Kidney tubule cell (primary cell): ENCODE measurements at regions not wholly inside any gene's neighbourhood (a gene's known extent, or its start where the extent isn't known, plus 50 kb on each side); places are given as distances from the start of the nearest gene placed in this dataset.

Source experiments
- DNase-seq: peaks from one replicate; pipeline ENCODE4 v3.0.0-alpha.2; 2018; ENCODE audit warnings: low spot score

DNA sequence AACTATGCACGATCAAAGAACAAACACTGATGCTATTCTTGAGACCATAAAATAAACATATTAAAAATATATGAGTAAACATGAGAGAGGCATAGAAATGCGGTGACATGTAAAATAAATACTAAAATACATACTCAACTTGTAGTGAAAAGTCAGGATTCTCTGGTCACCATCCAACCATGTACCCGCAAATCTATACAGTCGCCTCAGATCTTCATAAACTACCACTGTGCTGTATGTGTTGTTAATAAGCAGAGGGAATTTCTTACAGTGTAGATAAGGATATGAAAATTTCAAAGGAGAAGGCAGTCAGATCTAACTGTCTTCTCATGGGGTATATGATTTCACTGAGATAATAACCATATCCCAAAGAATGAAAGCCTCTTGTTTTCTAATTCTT is 67.8 kb upstream of the FAM47B start:
- DNase-seq = no peak

- DNase-seq = peak; percentile 52
Observed at GRCh38 chrX:34875204-34875603, 67.4 kb upstream of the FAM47B start.

DNA sequence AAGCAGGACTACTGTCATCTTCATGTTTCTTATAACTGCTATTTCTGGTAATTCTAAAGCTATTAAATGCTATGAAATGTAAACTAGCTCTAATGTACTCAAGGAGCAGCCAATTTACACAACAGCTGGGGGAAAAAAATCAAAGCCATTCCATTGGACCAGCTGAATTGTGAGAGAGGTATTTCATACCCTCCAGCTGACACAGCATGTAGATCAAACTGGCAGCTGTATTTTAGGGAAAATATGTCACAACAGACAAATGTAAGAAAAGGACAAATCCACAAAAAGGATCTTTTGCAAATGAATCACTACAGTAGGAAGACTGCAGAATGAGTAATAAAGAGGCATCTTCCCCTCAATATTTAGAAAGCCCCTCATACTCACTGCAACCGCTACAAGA is 65.2 kb upstream of the FAM47B start:
- DNase-seq = no peak

DNA sequence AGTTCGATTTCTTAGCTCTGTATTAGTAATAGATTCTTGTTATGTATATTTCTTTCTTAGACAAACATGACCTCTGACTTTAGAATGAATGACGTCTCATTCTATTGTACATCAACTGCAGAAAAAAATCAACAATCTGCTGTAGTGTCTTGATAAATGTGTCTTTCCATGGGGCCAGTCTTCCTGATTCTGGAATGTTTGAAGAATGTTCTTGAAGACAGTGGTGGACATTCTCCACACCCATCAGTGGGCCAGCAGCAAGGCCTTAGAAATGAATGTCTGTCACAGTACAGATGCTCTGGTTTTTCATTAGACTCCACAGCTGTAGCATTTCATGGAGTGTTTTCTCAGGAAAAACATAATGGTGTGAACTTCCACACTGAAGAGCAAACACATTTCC is 63.2 kb upstream of the FAM47B start:
- no peak for DNase-seq

DNA sequence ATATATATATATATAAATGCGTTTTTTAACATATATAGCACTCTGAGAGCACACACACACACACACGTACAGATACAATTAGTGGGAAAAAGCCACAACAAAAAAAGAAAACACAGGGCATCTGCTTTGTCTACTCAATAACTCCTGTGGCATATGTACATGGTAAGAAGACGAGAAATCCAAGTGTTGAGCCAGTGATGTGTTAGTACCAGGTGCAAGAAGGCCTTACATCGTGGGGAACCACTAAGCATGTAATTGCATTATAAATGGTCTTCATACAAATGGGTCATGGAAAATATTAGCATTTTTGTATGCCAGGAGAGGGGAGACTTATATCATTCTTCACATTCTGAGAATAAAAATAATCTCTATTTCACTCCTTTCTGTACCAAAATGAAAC is 62.7 kb upstream of the FAM47B start:
- DNase-seq = no peak

GRCh38 chrX:34880656-34881055 is 61.9 kb upstream of the FAM47B start:
- DNase-seq = peak; percentile 87

- no peak for DNase-seq
Observed at GRCh38 chrX:34881671-34882070, 60.9 kb upstream of the FAM47B start.

GRCh38 chrX:34884817-34885216 is 57.8 kb upstream of the FAM47B start:
- peak; percentile 82 for DNase-seq

GRCh38 chrX:34886011-34886410 is 56.6 kb upstream of the FAM47B start:
- DNase-seq = no peak

DNA sequence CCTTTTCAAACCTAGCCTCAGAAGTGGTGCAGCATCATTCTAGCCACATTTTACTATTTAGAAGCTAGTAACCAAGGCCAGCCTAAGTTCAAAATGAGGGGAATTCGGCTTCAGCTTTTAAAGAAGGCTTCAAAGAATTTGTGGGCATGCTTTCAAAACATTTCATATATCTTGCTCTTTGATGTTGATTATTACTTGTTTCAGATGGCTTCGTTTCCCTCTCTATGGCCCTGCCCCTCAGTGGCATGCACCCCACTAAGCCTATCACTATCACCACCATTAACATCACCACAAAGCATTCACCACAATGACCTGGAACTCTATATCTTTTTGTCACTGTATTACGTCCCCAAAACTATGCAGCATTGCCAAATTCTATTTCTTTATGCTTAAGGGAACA is 51.2 kb upstream of the FAM47B start:
- no peak for DNase-seq
